HG03565 (cell line): ENCODE measurements at regions not wholly inside any gene's neighbourhood (a gene's known extent, or its start where the extent isn't known, plus 50 kb on each side); places are given as distances from the start of the nearest gene placed in this dataset.

ENCODE experiments used
- ATAC-seq: cut with Tn5 transposase; IDR thresholded peaks from one replicate; pipeline ENCODE4 v1.9.1; 2021; ENCODE audit warnings: mild to moderate bottlenecking, moderate library complexity; ENCODE audit not compliant: unreplicated experiment

- no peak for ATAC-seq
Observed at GRCh38 chr1:234709473-234710228, 99.7 kb upstream of the IRF2BP2 start.

GRCh38 chr1:234708700-234709395, 98.9 kb upstream of the IRF2BP2 start:
- ATAC-seq, result no peak

GRCh38 chr1:234707641-234708040, 97.7 kb upstream of the IRF2BP2 start:
- ATAC-seq, result no peak

GRCh38 chr1:234706931-234707330, 97.0 kb upstream of the IRF2BP2 start:
- ATAC-seq, result no peak

- no peak for ATAC-seq
Observed at GRCh38 chr1:234706199-234706598, 96.2 kb upstream of the IRF2BP2 start.

GRCh38 chr1:234705615-234706014, 95.6 kb upstream of the IRF2BP2 start:
- no peak for ATAC-seq

- ATAC-seq, result no peak
Observed at GRCh38 chr1:234704106-234704887, 94.3 kb upstream of the IRF2BP2 start.

- ATAC-seq, result no peak
Observed at GRCh38 chr1:234702342-234703000, 92.5 kb upstream of the IRF2BP2 start.

GRCh38 chr1:234701737-234702341, 91.9 kb upstream of the IRF2BP2 start:
- no peak for ATAC-seq

GRCh38 chr1:234699795-234700665, 90.1 kb upstream of the IRF2BP2 start:
- ATAC-seq, result peak; percentile 71

- ATAC-seq, result no peak
Observed at GRCh38 chr1:234698686-234699085, 88.7 kb upstream of the IRF2BP2 start.

GRCh38 chr1:234697741-234698140, 87.8 kb upstream of the IRF2BP2 start:
- ATAC-seq, result no peak

- no peak for ATAC-seq
Observed at GRCh38 chr1:234697015-234697414, 87.0 kb upstream of the IRF2BP2 start.

GRCh38 chr1:234696148-234696576, 86.2 kb upstream of the IRF2BP2 start:
- peak; percentile 35 for ATAC-seq

GRCh38 chr1:234694661-234695060, 84.7 kb upstream of the IRF2BP2 start:
- no peak for ATAC-seq

- ATAC-seq, result no peak
Observed at GRCh38 chr1:234692966-234693580, 83.1 kb upstream of the IRF2BP2 start.

- no peak for ATAC-seq
Observed at GRCh38 chr1:234691567-234691966, 81.6 kb upstream of the IRF2BP2 start.

GRCh38 chr1:234690872-234691271, 80.9 kb upstream of the IRF2BP2 start:
- ATAC-seq, result no peak

- no peak for ATAC-seq
Observed at GRCh38 chr1:234689236-234689635, 79.3 kb upstream of the IRF2BP2 start.
